Ascending aorta (tissue), 2 donors: ENCODE measurements at regions not wholly inside any gene's neighbourhood (a gene's known extent, or its start where the extent isn't known, plus 50 kb on each side); places are given as distances from the start of the nearest gene placed in this dataset.

Experiments used
- DNase-seq, 2 donors: peaks; one replicate each; pipeline ENCODE4 v3.0.0-alpha.2; 2019; ENCODE audit warnings: low spot score in 2 of 2
- H3K27ac ChIP-seq, 2 donors: fragments of 200-600 bp; sonication (generic); one replicate each; pipeline ENCODE4 v1.5.1; 2016 to 2017; ENCODE audit warnings: mild to moderate bottlenecking in 1 of 2
- H3K27me3 ChIP-seq: fragments of 200-600 bp; sonication (generic); one replicate; pipeline ENCODE4 v1.5.1; 2017
- H3K36me3 ChIP-seq, 2 donors: fragments of 200-600 bp; sonication (generic); one replicate each; pipeline ENCODE4 v1.5.1; 2016
- H3K4me1 ChIP-seq, 2 donors: fragments of 200-600 bp; sonication (generic); one replicate each; pipeline ENCODE4 v1.5.1; 2016 to 2017; ENCODE audit warnings: mild to moderate bottlenecking in 1 of 2
- H3K4me3 ChIP-seq, 2 donors: fragments of 200-600 bp; sonication (generic); one replicate each; pipeline ENCODE4 v1.5.1; 2016 to 2017; ENCODE audit warnings: mild to moderate bottlenecking in 1 of 2
- H3K9me3 ChIP-seq, 2 donors: fragments of 200-600 bp; sonication (generic); one replicate each; pipeline ENCODE4 v1.5.1; 2016
- CTCF ChIP-seq, 3 experiments: fragments of 200-600 bp in 2 of 3; fragments of 450-650 bp in 1 of 3; sonication (generic) in 2 of 3; IDR thresholded peaks; one replicate each; pipeline ENCODE4 v1.5.1; 2016 to 2019; ENCODE audit warnings: antibody characterized with exemption in 3 of 3, mild to moderate bottlenecking in 1 of 3, moderate library complexity in 1 of 3
- intact Hi-C: fragments of 100-400 bp; cut with DNase I; formaldehyde crosslinking; loops from one replicate; pipeline ENCODE4 v1.15.1; 2023

GRCh38 chrX:82141942-82142341 is 940.0 kb downstream of the SH3BGRL start:
- H3K27me3 ChIP-seq, result no peaks in the 10 kb centered on the region
- no peak overlapping the region for H3K27ac ChIP-seq
- no peaks in the 10 kb centered on the region for H3K36me3 ChIP-seq
- no peak overlapping the region for H3K4me3 ChIP-seq
- no peaks in the 10 kb centered on the region for H3K4me1 ChIP-seq
- intact Hi-C loops, result no loop called here
- DNase-seq, result no peak
- H3K9me3 ChIP-seq, result no peaks in the 10 kb centered on the region
- TF ChIP-seq CTCF (IDR thresholded peaks at IDR 0.05), result no peak

DNA sequence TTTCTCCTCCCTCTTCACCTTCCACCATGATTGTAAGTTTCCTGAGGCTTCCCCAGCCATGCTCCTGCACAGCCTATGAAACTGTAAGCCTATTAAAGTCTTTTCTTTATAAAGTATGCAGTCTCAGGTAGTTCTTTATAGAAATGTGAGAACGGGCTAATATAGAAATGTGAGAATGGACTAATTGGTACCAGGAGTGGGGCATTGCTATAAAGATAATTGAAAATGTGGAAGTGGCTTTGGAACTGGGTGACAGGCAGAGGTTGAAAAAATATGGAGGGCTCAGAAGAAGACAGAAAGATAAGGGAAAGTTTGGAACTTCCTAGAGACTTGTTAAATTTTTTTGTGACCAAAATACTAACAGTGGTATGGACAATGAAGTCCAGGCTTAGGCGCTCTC is 959.3 kb downstream of the SH3BGRL start:
- Histone ChIP-seq H3K9me3 (no peaks in the 10 kb centered on the region), H3K4me3 (no peak overlapping the region), H3K36me3 (no peaks in the 10 kb centered on the region), H3K27me3 (no peaks in the 10 kb centered on the region), H3K27ac (no peak overlapping the region), H3K4me1 (no peaks in the 10 kb centered on the region)
- DNase-seq, result no peak
- intact Hi-C loops, result no loop called here
- no peak for TF ChIP-seq CTCF (IDR thresholded peaks at IDR 0.05)

- no peak for DNase-seq
- Histone ChIP-seq H3K4me1 (no peaks in the 10 kb centered on the region), H3K27ac (no peak overlapping the region), H3K36me3 (no peaks in the 10 kb centered on the region), H3K27me3 (no peaks in the 10 kb centered on the region), H3K4me3 (no peak overlapping the region), H3K9me3 (no peaks in the 10 kb centered on the region)
- intact Hi-C loops, result no loop called here
- TF ChIP-seq CTCF (IDR thresholded peaks at IDR 0.05), result no peak
Observed at GRCh38 chrX:82163701-82164100, 961.8 kb downstream of the SH3BGRL start.

- no peaks in the 10 kb centered on the region for H3K4me1 ChIP-seq
- intact Hi-C loops, result no loop called here
- H3K27me3 ChIP-seq, result no peaks in the 10 kb centered on the region
- H3K4me3 ChIP-seq, result no peak overlapping the region
- no peak overlapping the region for H3K27ac ChIP-seq
- no peaks in the 10 kb centered on the region for H3K36me3 ChIP-seq
- no peak for DNase-seq
- no peaks in the 10 kb centered on the region for H3K9me3 ChIP-seq
- TF ChIP-seq CTCF (IDR thresholded peaks at IDR 0.05), result no peak
Observed at GRCh38 chrX:82196866-82197265, 995.0 kb downstream of the SH3BGRL start.

- no peaks in the 10 kb centered on the region for H3K4me1 ChIP-seq
- TF ChIP-seq CTCF (IDR thresholded peaks at IDR 0.05), result no peak
- H3K4me3 ChIP-seq, result no peak overlapping the region
- DNase-seq, result no peak
- no peak overlapping the region for H3K27ac ChIP-seq
- intact Hi-C loops, result no loop called here
- no peaks in the 10 kb centered on the region for H3K27me3 ChIP-seq
- no peaks in the 10 kb centered on the region for H3K36me3 ChIP-seq
- H3K9me3 ChIP-seq, result no peaks in the 10 kb centered on the region
Observed at GRCh38 chrX:82208975-82209374, 1007.1 kb downstream of the SH3BGRL start.

GRCh38 chrX:82218361-82218760 is 1016.5 kb downstream of the SH3BGRL start:
- Histone ChIP-seq H3K27me3 (no peaks in the 10 kb centered on the region), H3K4me3 (no peak overlapping the region), H3K9me3 (no peaks in the 10 kb centered on the region), H3K4me1 (no peaks in the 10 kb centered on the region), H3K36me3 (no peaks in the 10 kb centered on the region), H3K27ac (no peak overlapping the region)
- DNase-seq, result no peak
- peak in 2 of 3 experiments; percentile 24 to 40 for TF ChIP-seq CTCF (IDR thresholded peaks at IDR 0.05)
- intact Hi-C loops, result no loop called here
